Suprapubic skin (tissue), 4 donors: ENCODE measurements at regions not wholly inside any gene's neighbourhood (a gene's known extent, or its start where the extent isn't known, plus 50 kb on each side); places are given as distances from the start of the nearest gene placed in this dataset.

Source experiments
- CTCF ChIP-seq, 2 donors: fragments of 200-600 bp in 1 of 2; fragments of 450-650 bp in 1 of 2; sonication (generic) in 1 of 2; IDR thresholded peaks; one replicate each; pipeline ENCODE4 v1.5.1; 2016 to 2019; ENCODE audit warnings: antibody characterized with exemption in 2 of 2, mild to moderate bottlenecking in 1 of 2, moderate library complexity in 1 of 2
- EP300 ChIP-seq: sonication (generic); formaldehyde crosslinking; IDR thresholded peaks from one replicate; pipeline ENCODE4 v1.6.1; 2017; ENCODE audit warnings: antibody characterized with exemption
- POLR2A ChIP-seq, 2 donors: fragments of 450-650 bp; IDR thresholded peaks; one replicate each; pipeline ENCODE4 v1.6.1; 2017; ENCODE audit warnings: antibody characterized with exemption in 2 of 2, mild to moderate bottlenecking in 2 of 2, moderate library complexity in 2 of 2
- POLR2AphosphoS5 ChIP-seq, 3 donors: sonication (generic); formaldehyde crosslinking; IDR thresholded peaks; one replicate each; pipeline ENCODE4 v1.6.1; 2017; ENCODE audit warnings: antibody characterized with exemption in 3 of 3

- TF ChIP-seq CTCF (IDR thresholded peaks at IDR 0.05) (no peak), EP300 (no peak), POLR2A (IDR thresholded peaks at IDR 0.05) (no peak), POLR2AphosphoS5 (IDR thresholded peaks at IDR 0.05) (no peak)
Observed at GRCh38 chr22:48569476-48570233, 1258.0 kb downstream of the BRD1 start.
